ENCODE measurements at regions not wholly inside any gene's neighbourhood (a gene's known extent, or its start where the extent isn't known, plus 50 kb on each side); places are given as distances from the start of the nearest gene placed in this dataset.

- no peak for DNase-seq
These were observed 247.9 kb upstream of the RTL1 start for GRCh38 chr14:101151226-101151926.

- no peak for DNase-seq
These were observed 248.4 kb upstream of the RTL1 start for GRCh38 chr14:101151927-101152305.

- DNase-seq: no peak
These were observed 249.3 kb upstream of the RTL1 start for GRCh38 chr14:101152855-101153254.

GRCh38 chr14:101153691-101154090 is 250.2 kb upstream of the RTL1 start:
- DNase-seq: no peak

GRCh38 chr14:101155575-101155974 is 252.1 kb upstream of the RTL1 start:
- no peak for DNase-seq

GRCh38 chr14:101167428-101167827 is 263.9 kb upstream of the RTL1 start:
- no peak for DNase-seq

- DNase-seq: no peak
These were observed 265.7 kb upstream of the RTL1 start for GRCh38 chr14:101169267-101169666.

GRCh38 chr14:101171650-101172049 is 268.1 kb upstream of the RTL1 start:
- no peak for DNase-seq

GRCh38 chr14:101173698-101174521 is 270.4 kb upstream of the RTL1 start:
- no peak for DNase-seq

GRCh38 chr14:101174522-101174838 is 271.0 kb upstream of the RTL1 start:
- DNase-seq: no peak

GRCh38 chr14:101174980-101175606 is 271.6 kb upstream of the RTL1 start:
- DNase-seq: no peak

GRCh38 chr14:101175731-101176534 is 272.4 kb upstream of the RTL1 start:
- no peak for DNase-seq

GRCh38 chr14:101176535-101177205 is 273.1 kb upstream of the RTL1 start:
- no peak for DNase-seq

GRCh38 chr14:101177301-101177971 is 273.9 kb upstream of the RTL1 start:
- no peak for DNase-seq

- no peak for DNase-seq
These were observed 274.9 kb upstream of the RTL1 start for GRCh38 chr14:101178184-101179072.

GRCh38 chr14:101179691-101180211 is 276.2 kb upstream of the RTL1 start:
- no peak for DNase-seq

- no peak for DNase-seq
These were observed 278.2 kb upstream of the RTL1 start for GRCh38 chr14:101181446-101182313.

- DNase-seq: no peak
These were observed 279.0 kb upstream of the RTL1 start for GRCh38 chr14:101182476-101182875.

GRCh38 chr14:101183376-101184103 is 280.0 kb upstream of the RTL1 start:
- no peak for DNase-seq
